ENCODE measurements at regions not wholly inside any gene's neighbourhood (a gene's known extent, or its start where the extent isn't known, plus 50 kb on each side); places are given as distances from the start of the nearest gene placed in this dataset.

- TF ChIP-seq, protein P1, sequence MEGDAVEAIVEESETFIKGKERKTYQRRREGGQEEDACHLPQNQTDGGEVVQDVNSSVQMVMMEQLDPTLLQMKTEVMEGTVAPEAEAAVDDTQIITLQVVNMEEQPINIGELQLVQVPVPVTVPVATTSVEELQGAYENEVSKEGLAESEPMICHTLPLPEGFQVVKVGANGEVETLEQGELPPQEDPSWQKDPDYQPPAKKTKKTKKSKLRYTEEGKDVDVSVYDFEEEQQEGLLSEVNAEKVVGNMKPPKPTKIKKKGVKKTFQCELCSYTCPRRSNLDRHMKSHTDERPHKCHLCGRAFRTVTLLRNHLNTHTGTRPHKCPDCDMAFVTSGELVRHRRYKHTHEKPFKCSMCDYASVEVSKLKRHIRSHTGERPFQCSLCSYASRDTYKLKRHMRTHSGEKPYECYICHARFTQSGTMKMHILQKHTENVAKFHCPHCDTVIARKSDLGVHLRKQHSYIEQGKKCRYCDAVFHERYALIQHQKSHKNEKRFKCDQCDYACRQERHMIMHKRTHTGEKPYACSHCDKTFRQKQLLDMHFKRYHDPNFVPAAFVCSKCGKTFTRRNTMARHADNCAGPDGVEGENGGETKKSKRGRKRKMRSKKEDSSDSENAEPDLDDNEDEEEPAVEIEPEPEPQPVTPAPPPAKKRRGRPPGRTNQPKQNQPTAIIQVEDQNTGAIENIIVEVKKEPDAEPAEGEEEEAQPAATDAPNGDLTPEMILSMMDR (IDR thresholded peaks at IDR 0.05; ENCODE audit: low read length) = no peak
- no peak for TF ChIP-seq EZH2 (IDR thresholded peaks at IDR 0.05; ENCODE audit: borderline replicate concordance, low read length)
Observed at GRCh38 chrX:8413279-8413678, 51.4 kb upstream of the VCX3B start.
